Suprapubic skin (tissue), 3 donors: ENCODE measurements at regions not wholly inside any gene's neighbourhood (a gene's known extent, or its start where the extent isn't known, plus 50 kb on each side); places are given as distances from the start of the nearest gene placed in this dataset.

Source experiments
- POLR2A ChIP-seq, 2 donors: fragments of 450-650 bp; IDR thresholded peaks; one replicate each; pipeline ENCODE4 v1.6.1; 2017; ENCODE audit warnings: antibody characterized with exemption in 2 of 2, mild to moderate bottlenecking in 2 of 2, moderate library complexity in 2 of 2
- TF ChIP-seq, protein P1 (sequence below), 2 donors: fragments of 200-600 bp in 1 of 2; fragments of 450-650 bp in 1 of 2; sonication (generic) in 1 of 2; IDR thresholded peaks; one replicate each; pipeline ENCODE4 v1.5.1; 2016 to 2019; ENCODE audit warnings: antibody characterized with exemption in 2 of 2, mild to moderate bottlenecking in 1 of 2, moderate library complexity in 1 of 2

DNA sequence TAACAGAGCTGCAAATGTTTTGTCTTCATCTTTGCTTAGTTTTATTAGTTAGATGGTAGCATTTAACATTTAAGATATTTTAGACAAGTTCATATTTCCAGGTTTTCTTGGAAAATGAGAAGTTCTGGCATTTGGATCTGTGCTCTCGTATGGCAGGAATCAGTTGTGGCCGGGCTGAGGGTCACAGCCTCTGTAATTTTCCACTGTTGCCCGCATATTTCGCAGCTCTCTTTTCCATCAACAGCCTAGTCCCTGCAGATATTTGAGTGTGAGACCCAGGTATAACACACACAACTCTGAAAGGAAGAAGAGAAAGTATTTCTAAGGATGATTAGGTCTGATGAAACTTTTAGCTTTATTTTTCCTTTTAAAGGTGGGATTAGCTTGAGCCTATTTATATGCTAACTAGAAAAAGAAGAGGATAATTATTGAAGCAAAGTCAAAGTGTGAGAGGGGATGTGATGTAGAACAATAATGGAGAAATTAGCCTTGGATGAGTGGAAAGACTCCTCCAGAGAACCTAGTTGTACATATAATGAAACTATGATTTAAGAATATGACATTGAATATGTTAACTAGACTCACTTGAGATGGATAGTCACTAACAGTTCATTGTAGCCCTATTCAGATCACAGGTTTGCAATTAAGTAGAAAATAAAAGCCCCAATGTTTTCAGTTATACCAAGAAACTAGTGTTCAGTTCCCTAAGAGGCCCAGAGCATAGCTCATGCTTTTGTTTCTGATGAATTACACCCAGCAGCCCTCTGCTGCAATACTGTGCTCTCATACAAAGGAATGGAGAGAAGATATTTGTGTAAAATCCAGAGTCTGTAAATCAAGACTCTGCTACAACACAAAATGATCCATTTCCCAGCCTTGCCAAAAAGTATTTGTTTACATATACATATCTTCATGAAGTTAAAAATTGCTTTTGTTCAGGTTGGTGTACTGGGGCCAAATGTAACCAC, 158.4 kb downstream of the C12orf50 start:
- TF ChIP-seq, protein P1, sequence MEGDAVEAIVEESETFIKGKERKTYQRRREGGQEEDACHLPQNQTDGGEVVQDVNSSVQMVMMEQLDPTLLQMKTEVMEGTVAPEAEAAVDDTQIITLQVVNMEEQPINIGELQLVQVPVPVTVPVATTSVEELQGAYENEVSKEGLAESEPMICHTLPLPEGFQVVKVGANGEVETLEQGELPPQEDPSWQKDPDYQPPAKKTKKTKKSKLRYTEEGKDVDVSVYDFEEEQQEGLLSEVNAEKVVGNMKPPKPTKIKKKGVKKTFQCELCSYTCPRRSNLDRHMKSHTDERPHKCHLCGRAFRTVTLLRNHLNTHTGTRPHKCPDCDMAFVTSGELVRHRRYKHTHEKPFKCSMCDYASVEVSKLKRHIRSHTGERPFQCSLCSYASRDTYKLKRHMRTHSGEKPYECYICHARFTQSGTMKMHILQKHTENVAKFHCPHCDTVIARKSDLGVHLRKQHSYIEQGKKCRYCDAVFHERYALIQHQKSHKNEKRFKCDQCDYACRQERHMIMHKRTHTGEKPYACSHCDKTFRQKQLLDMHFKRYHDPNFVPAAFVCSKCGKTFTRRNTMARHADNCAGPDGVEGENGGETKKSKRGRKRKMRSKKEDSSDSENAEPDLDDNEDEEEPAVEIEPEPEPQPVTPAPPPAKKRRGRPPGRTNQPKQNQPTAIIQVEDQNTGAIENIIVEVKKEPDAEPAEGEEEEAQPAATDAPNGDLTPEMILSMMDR (IDR thresholded peaks at IDR 0.05), result no peak
- TF ChIP-seq POLR2A (IDR thresholded peaks at IDR 0.05), result no peak
